Breast epithelium (tissue), 4 donors: ENCODE measurements at regions not wholly inside any gene's neighbourhood (a gene's known extent, or its start where the extent isn't known, plus 50 kb on each side); places are given as distances from the start of the nearest gene placed in this dataset.

Experiments
- DNase-seq, 2 donors: peaks; one replicate each; pipeline ENCODE4 v3.0.0-alpha.2; 2019; ENCODE audit warnings: low spot score in 2 of 2
- H3K27ac ChIP-seq, 2 donors: fragments of 200-600 bp; sonication (generic) in 1 of 2; one replicate each; pipeline ENCODE4 v1.5.1; 2016 to 2019; ENCODE audit warnings: mild to moderate bottlenecking in 1 of 2
- H3K27me3 ChIP-seq, 2 donors: fragments of 200-600 bp; sonication (generic) in 1 of 2; one replicate each; pipeline versions ENCODE4 v1.5.1 to v1.6.0; 2017 to 2019; ENCODE audit warnings: control low read depth in 1 of 2, mild to moderate bottlenecking in 1 of 2
- H3K36me3 ChIP-seq: fragments of 200-600 bp; one replicate; pipeline ENCODE4 v1.5.1; 2019
- H3K4me1 ChIP-seq, 2 donors: fragments of 200-600 bp; sonication (generic); one replicate each; pipeline ENCODE4 v1.5.1; 2016 to 2019; ENCODE audit warnings: control low read depth in 1 of 2
- H3K4me3 ChIP-seq, 3 donors: fragments of 200-600 bp; sonication (generic); 1 replicate in 2 of 3; 2 replicates in 1 of 3; pipeline ENCODE4 v1.5.1; 2016 to 2019; ENCODE audit warnings: mild to moderate bottlenecking in 3 of 3, moderate library complexity in 2 of 3
- H3K9me3 ChIP-seq, 2 donors: fragments of 200-600 bp; sonication (generic) in 1 of 2; one replicate each; pipeline ENCODE4 v1.5.1; 2016 to 2019; ENCODE audit warnings: control low read depth in 1 of 2
- POLR2A ChIP-seq: fragments of 450-650 bp; IDR thresholded peaks from one replicate; pipeline ENCODE4 v1.6.1; 2016; ENCODE audit warnings: antibody characterized with exemption, mild to moderate bottlenecking, moderate library complexity
- POLR2AphosphoS5 ChIP-seq, 3 donors: sonication (generic); formaldehyde crosslinking; IDR thresholded peaks; one replicate each; pipeline ENCODE4 v1.6.1; 2017; ENCODE audit warnings: antibody characterized with exemption in 3 of 3
- intact Hi-C: fragments of 100-400 bp; cut with DNase I; formaldehyde crosslinking; loops from one replicate; pipeline ENCODE4 v1.15.1; 2023; ENCODE audit warnings: low total_unique reads
- TF ChIP-seq, protein P1 (sequence below), 3 donors: fragments of 450-650 bp; IDR thresholded peaks; one replicate each; pipeline ENCODE4 v1.5.1; 2016 to 2017; ENCODE audit warnings: antibody characterized with exemption in 3 of 3, mild to moderate bottlenecking in 3 of 3, moderate library complexity in 3 of 3

- no peaks in the 10 kb centered on the region for H3K9me3 ChIP-seq
- H3K36me3 ChIP-seq, result no peaks in the 10 kb centered on the region
- intact Hi-C loops, result no loop called here
- TF ChIP-seq POLR2A (no peak), POLR2AphosphoS5 (IDR thresholded peaks at IDR 0.05) (no peak)
- TF ChIP-seq, protein P1, sequence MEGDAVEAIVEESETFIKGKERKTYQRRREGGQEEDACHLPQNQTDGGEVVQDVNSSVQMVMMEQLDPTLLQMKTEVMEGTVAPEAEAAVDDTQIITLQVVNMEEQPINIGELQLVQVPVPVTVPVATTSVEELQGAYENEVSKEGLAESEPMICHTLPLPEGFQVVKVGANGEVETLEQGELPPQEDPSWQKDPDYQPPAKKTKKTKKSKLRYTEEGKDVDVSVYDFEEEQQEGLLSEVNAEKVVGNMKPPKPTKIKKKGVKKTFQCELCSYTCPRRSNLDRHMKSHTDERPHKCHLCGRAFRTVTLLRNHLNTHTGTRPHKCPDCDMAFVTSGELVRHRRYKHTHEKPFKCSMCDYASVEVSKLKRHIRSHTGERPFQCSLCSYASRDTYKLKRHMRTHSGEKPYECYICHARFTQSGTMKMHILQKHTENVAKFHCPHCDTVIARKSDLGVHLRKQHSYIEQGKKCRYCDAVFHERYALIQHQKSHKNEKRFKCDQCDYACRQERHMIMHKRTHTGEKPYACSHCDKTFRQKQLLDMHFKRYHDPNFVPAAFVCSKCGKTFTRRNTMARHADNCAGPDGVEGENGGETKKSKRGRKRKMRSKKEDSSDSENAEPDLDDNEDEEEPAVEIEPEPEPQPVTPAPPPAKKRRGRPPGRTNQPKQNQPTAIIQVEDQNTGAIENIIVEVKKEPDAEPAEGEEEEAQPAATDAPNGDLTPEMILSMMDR (IDR thresholded peaks at IDR 0.05), result no peak
- H3K4me3 ChIP-seq, result no peak overlapping the region
- H3K4me1 ChIP-seq, result no peaks in the 10 kb centered on the region
- DNase-seq, result no peak
- no peak overlapping the region for H3K27ac ChIP-seq
- H3K27me3 ChIP-seq, result no peaks in the 10 kb centered on the region
Measured at GRCh38 chr15:35993196-35993595, 447.2 kb upstream of the DPH6 start.

- H3K36me3 ChIP-seq, result no peaks in the 10 kb centered on the region
- no peak for DNase-seq
- intact Hi-C loops, result no loop called here
- H3K27ac ChIP-seq, result no peak overlapping the region
- no peak overlapping the region for H3K4me3 ChIP-seq
- no peaks in the 10 kb centered on the region for H3K4me1 ChIP-seq
- TF ChIP-seq POLR2A (no peak), POLR2AphosphoS5 (IDR thresholded peaks at IDR 0.05) (no peak)
- TF ChIP-seq, protein P1 (IDR thresholded peaks at IDR 0.05), result no peak
- no peaks in the 10 kb centered on the region for H3K9me3 ChIP-seq
- H3K27me3 ChIP-seq, result no peaks in the 10 kb centered on the region
Measured at GRCh38 chr15:35994876-35995275, 448.9 kb upstream of the DPH6 start.

GRCh38 chr15:35998663-35999602 is 453.0 kb upstream of the DPH6 start:
- Histone ChIP-seq H3K9me3 (no peaks in the 10 kb centered on the region), H3K36me3 (no peaks in the 10 kb centered on the region), H3K27me3 (no peaks in the 10 kb centered on the region), H3K27ac (no peak overlapping the region), H3K4me3 (no peak overlapping the region), H3K4me1 (no peaks in the 10 kb centered on the region)
- DNase-seq, result no peak
- intact Hi-C loops, result loop anchor here (2.0 kb wide), 1 partner anchor 76 kb away; no protein-coding TSS in a partner anchor
- no peak for TF ChIP-seq POLR2A
- TF ChIP-seq, protein P1 (IDR thresholded peaks at IDR 0.05), result no peak
- no peak for TF ChIP-seq POLR2AphosphoS5 (IDR thresholded peaks at IDR 0.05)

DNA sequence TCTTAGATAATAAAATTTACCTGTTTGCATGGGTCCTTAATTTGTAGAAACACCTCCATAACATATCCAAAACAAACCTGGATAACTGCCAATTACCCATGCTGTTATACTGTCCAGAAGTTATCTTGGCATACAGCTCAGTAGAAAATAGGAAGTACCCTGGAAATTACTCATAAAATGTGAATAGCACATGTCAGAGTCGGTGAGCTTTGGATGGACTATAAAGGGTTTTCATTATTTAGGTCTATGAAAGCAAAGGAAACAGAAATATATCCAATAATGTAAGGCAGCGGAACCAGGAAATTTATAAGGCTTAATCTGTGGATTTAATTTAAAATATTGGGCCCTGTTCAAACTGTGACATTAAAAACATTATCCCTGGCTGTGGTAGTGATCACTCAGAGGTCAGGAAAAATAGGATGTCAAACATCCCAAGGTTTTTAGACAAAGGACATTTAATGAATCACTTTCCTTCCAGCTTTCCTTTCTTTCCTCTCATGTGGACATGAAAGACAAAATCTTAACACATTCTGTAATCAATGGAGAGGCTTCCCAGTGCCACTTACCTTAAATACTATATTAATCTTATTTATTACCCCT is 459.0 kb upstream of the DPH6 start:
- DNase-seq, result no peak
- no peaks in the 10 kb centered on the region for H3K4me1 ChIP-seq
- H3K27ac ChIP-seq, result no peak overlapping the region
- H3K27me3 ChIP-seq, result no peaks in the 10 kb centered on the region
- TF ChIP-seq, protein P1 (IDR thresholded peaks at IDR 0.05), result no peak
- TF ChIP-seq POLR2A (no peak), POLR2AphosphoS5 (IDR thresholded peaks at IDR 0.05) (no peak)
- no peaks in the 10 kb centered on the region for H3K36me3 ChIP-seq
- H3K9me3 ChIP-seq, result peaks cover 0 to 5% of the 10 kb centered on the region in 2 donors
- intact Hi-C loops, result no loop called here
- H3K4me3 ChIP-seq, result no peak overlapping the region

GRCh38 chr15:36005542-36005941 is 459.6 kb upstream of the DPH6 start:
- Histone ChIP-seq H3K36me3 (no peaks in the 10 kb centered on the region), H3K9me3 (peaks cover 0 to 5% of the 10 kb centered on the region in 2 donors), H3K4me3 (no peak overlapping the region), H3K4me1 (no peaks in the 10 kb centered on the region), H3K27ac (no peak overlapping the region), H3K27me3 (no peaks in the 10 kb centered on the region)
- intact Hi-C loops, result no loop called here
- no peak for DNase-seq
- no peak for TF ChIP-seq POLR2AphosphoS5 (IDR thresholded peaks at IDR 0.05)
- TF ChIP-seq, protein P1 (IDR thresholded peaks at IDR 0.05), result no peak
- TF ChIP-seq POLR2A, result no peak
